ENCODE measurements at regions not wholly inside any gene's neighbourhood (a gene's known extent, or its start where the extent isn't known, plus 50 kb on each side); places are given as distances from the start of the nearest gene placed in this dataset.

DNA sequence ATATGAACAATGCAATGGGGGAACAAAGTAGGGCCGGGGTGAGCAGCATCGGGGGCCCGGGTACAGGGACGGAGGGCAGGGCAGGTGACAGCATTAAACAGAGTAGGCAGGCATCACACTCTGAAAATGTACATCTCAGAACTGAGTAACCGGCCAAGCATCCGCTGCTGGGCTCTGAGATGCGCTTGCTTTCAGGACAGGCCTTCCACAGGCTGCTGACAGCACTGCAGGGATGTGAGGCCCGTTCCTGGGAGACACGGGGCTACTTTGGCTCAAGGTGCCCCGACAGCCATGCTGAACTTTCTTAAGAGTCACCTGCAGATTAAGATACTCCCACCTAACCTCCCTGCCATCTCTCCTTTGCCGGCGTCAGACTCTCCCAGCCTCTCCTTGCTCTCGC lies 64.3 kb upstream of the FGFR2 start:
- DNase-seq (ENCODE audit: low read depth in 1 of 2, low spot score in 1 of 2) = no peak
- Histone ChIP-seq H3K4me3 (replicated peaks; ENCODE audit: insufficient read depth, low read length) (no peak overlapping the region), H3K27ac (replicated peaks) (no peak overlapping the region), H3K27me3 (ENCODE audit: insufficient read depth, poor library complexity, severe bottlenecking) (no peaks in the 10 kb centered on the region)
- TF ChIP-seq POLR2AphosphoS5 (IDR thresholded peaks at IDR 0.05; ENCODE audit: low read depth) (no peak), SPI1 (IDR thresholded peaks at IDR 0.05; ENCODE audit: borderline replicate concordance, low read depth) (no peak), GABPA (IDR thresholded peaks at IDR 0.05; ENCODE audit: low read depth) (no peak)
- TF ChIP-seq, protein P1, sequence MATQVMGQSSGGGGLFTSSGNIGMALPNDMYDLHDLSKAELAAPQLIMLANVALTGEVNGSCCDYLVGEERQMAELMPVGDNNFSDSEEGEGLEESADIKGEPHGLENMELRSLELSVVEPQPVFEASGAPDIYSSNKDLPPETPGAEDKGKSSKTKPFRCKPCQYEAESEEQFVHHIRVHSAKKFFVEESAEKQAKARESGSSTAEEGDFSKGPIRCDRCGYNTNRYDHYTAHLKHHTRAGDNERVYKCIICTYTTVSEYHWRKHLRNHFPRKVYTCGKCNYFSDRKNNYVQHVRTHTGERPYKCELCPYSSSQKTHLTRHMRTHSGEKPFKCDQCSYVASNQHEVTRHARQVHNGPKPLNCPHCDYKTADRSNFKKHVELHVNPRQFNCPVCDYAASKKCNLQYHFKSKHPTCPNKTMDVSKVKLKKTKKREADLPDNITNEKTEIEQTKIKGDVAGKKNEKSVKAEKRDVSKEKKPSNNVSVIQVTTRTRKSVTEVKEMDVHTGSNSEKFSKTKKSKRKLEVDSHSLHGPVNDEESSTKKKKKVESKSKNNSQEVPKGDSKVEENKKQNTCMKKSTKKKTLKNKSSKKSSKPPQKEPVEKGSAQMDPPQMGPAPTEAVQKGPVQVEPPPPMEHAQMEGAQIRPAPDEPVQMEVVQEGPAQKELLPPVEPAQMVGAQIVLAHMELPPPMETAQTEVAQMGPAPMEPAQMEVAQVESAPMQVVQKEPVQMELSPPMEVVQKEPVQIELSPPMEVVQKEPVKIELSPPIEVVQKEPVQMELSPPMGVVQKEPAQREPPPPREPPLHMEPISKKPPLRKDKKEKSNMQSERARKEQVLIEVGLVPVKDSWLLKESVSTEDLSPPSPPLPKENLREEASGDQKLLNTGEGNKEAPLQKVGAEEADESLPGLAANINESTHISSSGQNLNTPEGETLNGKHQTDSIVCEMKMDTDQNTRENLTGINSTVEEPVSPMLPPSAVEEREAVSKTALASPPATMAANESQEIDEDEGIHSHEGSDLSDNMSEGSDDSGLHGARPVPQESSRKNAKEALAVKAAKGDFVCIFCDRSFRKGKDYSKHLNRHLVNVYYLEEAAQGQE (IDR thresholded peaks at IDR 0.05; ENCODE audit: insufficient replicate concordance, low read depth) = no peak
- TF ChIP-seq, protein P2, sequence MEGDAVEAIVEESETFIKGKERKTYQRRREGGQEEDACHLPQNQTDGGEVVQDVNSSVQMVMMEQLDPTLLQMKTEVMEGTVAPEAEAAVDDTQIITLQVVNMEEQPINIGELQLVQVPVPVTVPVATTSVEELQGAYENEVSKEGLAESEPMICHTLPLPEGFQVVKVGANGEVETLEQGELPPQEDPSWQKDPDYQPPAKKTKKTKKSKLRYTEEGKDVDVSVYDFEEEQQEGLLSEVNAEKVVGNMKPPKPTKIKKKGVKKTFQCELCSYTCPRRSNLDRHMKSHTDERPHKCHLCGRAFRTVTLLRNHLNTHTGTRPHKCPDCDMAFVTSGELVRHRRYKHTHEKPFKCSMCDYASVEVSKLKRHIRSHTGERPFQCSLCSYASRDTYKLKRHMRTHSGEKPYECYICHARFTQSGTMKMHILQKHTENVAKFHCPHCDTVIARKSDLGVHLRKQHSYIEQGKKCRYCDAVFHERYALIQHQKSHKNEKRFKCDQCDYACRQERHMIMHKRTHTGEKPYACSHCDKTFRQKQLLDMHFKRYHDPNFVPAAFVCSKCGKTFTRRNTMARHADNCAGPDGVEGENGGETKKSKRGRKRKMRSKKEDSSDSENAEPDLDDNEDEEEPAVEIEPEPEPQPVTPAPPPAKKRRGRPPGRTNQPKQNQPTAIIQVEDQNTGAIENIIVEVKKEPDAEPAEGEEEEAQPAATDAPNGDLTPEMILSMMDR (IDR thresholded peaks at IDR 0.05; ENCODE audit: insufficient read depth, low read length) = no peak

DNA sequence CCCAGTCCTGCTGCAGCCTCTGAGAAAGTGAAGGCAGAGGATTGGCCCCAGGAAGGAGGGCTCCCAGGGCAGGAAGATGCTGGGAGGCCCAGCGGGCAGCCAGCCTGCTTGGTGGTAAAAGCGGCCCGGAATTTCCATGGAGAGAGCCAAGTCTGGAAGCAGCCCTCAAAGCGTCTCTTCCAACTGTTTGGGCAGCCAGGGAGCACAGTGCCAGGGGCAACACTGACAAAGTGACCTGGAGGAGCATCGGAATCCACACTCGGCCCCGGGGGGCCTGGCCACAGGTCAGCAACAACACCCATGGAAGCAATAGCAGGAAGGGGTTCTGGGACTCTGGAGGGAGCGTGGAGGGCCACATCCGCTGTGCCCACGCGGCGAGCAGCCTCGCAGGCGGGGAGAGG lies 63.2 kb upstream of the FGFR2 start:
- no peak overlapping the region for H3K27ac ChIP-seq (replicated peaks)
- H3K27me3 ChIP-seq (ENCODE audit: insufficient read depth, poor library complexity, severe bottlenecking) = no peaks in the 10 kb centered on the region

DNA sequence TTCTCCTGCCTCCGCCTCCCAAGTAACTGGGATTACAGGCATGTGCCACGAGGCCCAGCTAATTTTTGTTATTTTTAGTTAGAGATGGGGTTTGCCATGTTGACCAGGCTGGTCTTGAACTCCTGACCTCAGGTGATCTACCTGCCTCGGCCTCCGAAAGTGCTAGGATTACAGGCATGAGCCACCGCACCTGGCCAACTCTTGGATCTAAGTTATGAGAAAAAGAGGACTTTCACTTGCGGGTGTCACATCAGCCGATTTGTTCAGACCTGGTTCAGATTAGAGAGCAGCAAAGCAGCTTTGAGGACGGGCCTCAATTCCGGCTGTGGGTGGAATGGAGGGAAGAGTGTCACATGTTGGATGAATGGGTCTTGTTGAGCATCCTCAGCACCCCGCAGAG lies 61.0 kb upstream of the FGFR2 start:
- no peak overlapping the region for H3K27ac ChIP-seq (replicated peaks)
- no peak for DNase-seq (ENCODE audit: low read depth in 1 of 2, low spot score in 1 of 2)
- no peak for TF ChIP-seq POLR2AphosphoS5 (IDR thresholded peaks at IDR 0.05; ENCODE audit: low read depth)
- no peak for TF ChIP-seq SPI1 (IDR thresholded peaks at IDR 0.05; ENCODE audit: borderline replicate concordance, low read depth)
- TF ChIP-seq, protein P2 (IDR thresholded peaks at IDR 0.05; ENCODE audit: insufficient read depth, low read length) = no peak
- TF ChIP-seq, protein P1 (IDR thresholded peaks at IDR 0.05; ENCODE audit: insufficient replicate concordance, low read depth) = no peak
- no peaks in the 10 kb centered on the region for H3K27me3 ChIP-seq (ENCODE audit: insufficient read depth, poor library complexity, severe bottlenecking)
- H3K4me3 ChIP-seq (replicated peaks; ENCODE audit: insufficient read depth, low read length) = no peak overlapping the region

More for the DNA sequence above, 63.2 kb upstream of the FGFR2 start:
- TF ChIP-seq SPI1 (IDR thresholded peaks at IDR 0.05; ENCODE audit: borderline replicate concordance, low read depth) (no peak), POLR2AphosphoS5 (IDR thresholded peaks at IDR 0.05; ENCODE audit: low read depth) (no peak), GABPA (IDR thresholded peaks at IDR 0.05; ENCODE audit: low read depth) (no peak)
- TF ChIP-seq, protein P1 (IDR thresholded peaks at IDR 0.05; ENCODE audit: insufficient replicate concordance, low read depth) = no peak
- no peak overlapping the region for H3K4me3 ChIP-seq (replicated peaks; ENCODE audit: insufficient read depth, low read length)
- DNase-seq (ENCODE audit: low read depth in 1 of 2, low spot score in 1 of 2) = no peak

All from HL-60 (cell line).